GM23338 (cell line): ENCODE measurements at regions not wholly inside any gene's neighbourhood (a gene's known extent, or its start where the extent isn't known, plus 50 kb on each side); places are given as distances from the start of the nearest gene placed in this dataset.

Experiments used
- ATAC-seq: fragments of 200-7000 bp; cut with Tn5 transposase; 3 replicates; pipeline ENCODE4 v1.9.1; 2020
- DNase-seq: peaks from one replicate; pipeline ENCODE4 v3.0.0-alpha.2; 2015; ENCODE audit warnings: low spot score
- H2AFZ ChIP-seq: fragments of 200-600 bp; sonication (generic); 2 replicates; pipeline ENCODE4 v1.8.0; 2016; ENCODE audit warnings: antibody characterized with exemption, mild to moderate bottlenecking, moderate library complexity
- H3F3A ChIP-seq: fragments of 200-600 bp; sonication (generic); replicated peaks from 2 replicates; pipeline ENCODE4 v1.8.0; 2017; ENCODE audit warnings: antibody characterized with exemption, mixed run types, low read depth
- H3K27ac ChIP-seq: fragments of 200-600 bp; sonication (generic); 2 replicates; pipeline ENCODE4 v1.6.1; 2016; ENCODE audit warnings: low read depth
- H3K27me3 ChIP-seq: fragments of 200-600 bp; sonication (generic); 2 replicates; pipeline ENCODE4 v1.8.0; 2016; ENCODE audit warnings: mild to moderate bottlenecking, mixed run types, moderate library complexity; ENCODE audit not compliant: insufficient read depth
- H3K36me3 ChIP-seq: fragments of 200-600 bp; sonication (generic); 2 replicates; pipeline ENCODE4 v1.8.0; 2016; ENCODE audit warnings: mild to moderate bottlenecking; ENCODE audit not compliant: insufficient read depth
- H3K4me1 ChIP-seq: fragments of 200-600 bp; sonication (generic); 2 replicates; pipeline ENCODE4 v1.8.0; 2016; ENCODE audit warnings: mild to moderate bottlenecking, moderate library complexity; ENCODE audit not compliant: insufficient read depth
- H3K4me2 ChIP-seq: fragments of 200-600 bp; sonication (generic); 2 replicates; pipeline ENCODE4 v1.7.1; 2017; ENCODE audit warnings: mixed run types
- H3K4me3 ChIP-seq: fragments of 200-600 bp; sonication (generic); 2 replicates; pipeline ENCODE4 v1.6.1; 2016; ENCODE audit warnings: mixed run types
- H3K79me2 ChIP-seq: fragments of 200-600 bp; sonication (generic); replicated peaks from 2 replicates; pipeline ENCODE4 v1.8.0; 2017; ENCODE audit warnings: mild to moderate bottlenecking; ENCODE audit not compliant: insufficient read depth
- H3K9me2 ChIP-seq: fragments of 200-600 bp; sonication (generic); 2 replicates; pipeline ENCODE4 v1.8.0; 2017; ENCODE audit not compliant: insufficient read depth
- H4K20me1 ChIP-seq: fragments of 200-600 bp; sonication (generic); replicated peaks from 2 replicates; pipeline ENCODE4 v1.8.0; 2017; ENCODE audit warnings: mild to moderate bottlenecking; ENCODE audit not compliant: insufficient read depth
- H3K27ac Mint-ChIP-seq: 2 replicates; pipeline ENCODE4 v1.8.0; 2020; ENCODE audit warnings: inconsistent platforms, mild to moderate bottlenecking, moderate library complexity, mixed read lengths
- H3K27me3 Mint-ChIP-seq: 3 replicates; pipeline ENCODE4 v1.8.0; 2022; ENCODE audit warnings: low read depth, mild to moderate bottlenecking, moderate library complexity, mixed read lengths, inconsistent platforms; ENCODE audit not compliant: insufficient read depth, poor library complexity
- H3K36me3 Mint-ChIP-seq: 3 replicates; pipeline ENCODE4 v1.8.0; 2021; ENCODE audit warnings: low read depth, mild to moderate bottlenecking, inconsistent platforms, moderate library complexity, mixed read lengths
- H3K4me1 Mint-ChIP-seq: 3 replicates; pipeline ENCODE4 v1.8.0; 2020; ENCODE audit warnings: mild to moderate bottlenecking, inconsistent platforms, mixed read lengths
- H3K4me3 Mint-ChIP-seq: 3 replicates; pipeline ENCODE4 v1.8.0; 2021; ENCODE audit warnings: moderate library complexity, mild to moderate bottlenecking, inconsistent platforms, mixed read lengths
- H3K9me3 Mint-ChIP-seq: 3 replicates; pipeline ENCODE4 v1.8.0; 2020; ENCODE audit warnings: moderate library complexity, mild to moderate bottlenecking, inconsistent platforms, mixed read lengths
- CREB1 ChIP-seq: fragments of 250-450 bp; sonication (Bioruptor Pico); IDR thresholded peaks from 2 replicates; pipeline ENCODE4 v1.5.0; 2020; ENCODE audit warnings: low read depth, mild to moderate bottlenecking, moderate library complexity
- EZH2 ChIP-seq: fragments of 200-600 bp; sonication (generic); IDR thresholded peaks from one replicate; pipeline ENCODE4 v1.8.0; 2017; ENCODE audit warnings: antibody characterized with exemption, mild to moderate bottlenecking, low read depth; ENCODE audit not compliant: unreplicated experiment
- EZH2phosphoT487 ChIP-seq: fragments of 200-600 bp; sonication (generic); IDR thresholded peaks from one replicate; pipeline ENCODE4 v1.8.1; 2018; ENCODE audit warnings: antibody characterized with exemption; ENCODE audit not compliant: unreplicated experiment
- JUNB ChIP-seq: IDR thresholded peaks from one replicate; pipeline ENCODE4 v1.6.1; 2016; ENCODE audit warnings: antibody characterized with exemption; ENCODE audit not compliant: unreplicated experiment
- NANOG ChIP-seq: IDR thresholded peaks from 2 replicates; pipeline ENCODE4 v1.6.1; 2016; ENCODE audit warnings: antibody characterized with exemption, borderline replicate concordance
- POLR2AphosphoS5 ChIP-seq: IDR thresholded peaks from 2 replicates; pipeline ENCODE4 v1.6.1; 2016; ENCODE audit warnings: antibody characterized with exemption, low read depth
- STAT1 ChIP-seq: IDR thresholded peaks from one replicate; pipeline ENCODE4 v1.6.1; 2016; ENCODE audit warnings: antibody characterized with exemption; ENCODE audit not compliant: unreplicated experiment
- ZNF114 ChIP-seq: fragments of 250-450 bp; sonication (Bioruptor Pico); IDR thresholded peaks from 2 replicates; pipeline ENCODE4 v1.5.0; 2020; ENCODE audit warnings: mild to moderate bottlenecking, moderate library complexity
- TF ChIP-seq, protein P1 (sequence below): IDR thresholded peaks from one replicate; pipeline ENCODE4 v1.6.1; 2018; ENCODE audit warnings: antibody characterized with exemption; ENCODE audit not compliant: unreplicated experiment
- TF ChIP-seq, protein P2 (sequence below), 2 experiments: fragments of 200-600 bp in 1 of 2; sonication (generic) in 1 of 2; conservative IDR thresholded peaks; 2 replicates each; pipeline versions ENCODE4 v1.5.1 to v1.6.1; 2016 to 2017; ENCODE audit warnings: antibody characterized with exemption in 2 of 2, low read depth in 2 of 2, mild to moderate bottlenecking in 2 of 2, moderate library complexity in 1 of 2
- TF ChIP-seq, protein P3 (sequence below): IDR thresholded peaks from 2 replicates; pipeline ENCODE4 v1.6.1; 2016; ENCODE audit warnings: antibody characterized with exemption

DNA sequence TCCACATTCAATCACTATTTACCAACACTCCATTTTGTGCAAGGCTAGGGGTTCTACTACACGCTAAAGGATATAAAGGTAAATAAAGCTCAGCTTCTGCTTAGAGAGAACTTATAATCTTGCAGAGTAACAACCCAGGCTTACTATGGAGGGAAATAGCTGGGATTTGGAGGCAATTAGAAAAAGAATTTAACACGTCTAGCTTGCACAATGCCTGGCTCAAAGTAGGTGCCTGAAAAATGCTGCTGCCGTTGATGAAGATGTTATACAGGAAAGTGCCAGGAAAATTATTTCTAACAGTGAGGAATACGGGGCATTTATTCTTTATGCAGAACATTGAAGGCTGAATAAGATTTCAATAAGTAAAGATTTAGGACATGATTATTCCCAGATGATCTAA, 214.2 kb downstream of the KITLG start:
- H3K4me2 ChIP-seq: no peak overlapping the region
- Mint-ChIP-seq H3K36me3 (no peaks in the 10 kb centered on the region), H3K4me3 (no peak overlapping the region), H3K9me3 (no peaks in the 10 kb centered on the region), H3K27me3 (peaks cover 4% of the 10 kb centered on the region), H3K4me1 (peaks cover 17% of the 10 kb centered on the region), H3K27ac (no peak overlapping the region)
- ATAC-seq (no peak), DNase-seq (no peak)
- TF ChIP-seq, protein P1, sequence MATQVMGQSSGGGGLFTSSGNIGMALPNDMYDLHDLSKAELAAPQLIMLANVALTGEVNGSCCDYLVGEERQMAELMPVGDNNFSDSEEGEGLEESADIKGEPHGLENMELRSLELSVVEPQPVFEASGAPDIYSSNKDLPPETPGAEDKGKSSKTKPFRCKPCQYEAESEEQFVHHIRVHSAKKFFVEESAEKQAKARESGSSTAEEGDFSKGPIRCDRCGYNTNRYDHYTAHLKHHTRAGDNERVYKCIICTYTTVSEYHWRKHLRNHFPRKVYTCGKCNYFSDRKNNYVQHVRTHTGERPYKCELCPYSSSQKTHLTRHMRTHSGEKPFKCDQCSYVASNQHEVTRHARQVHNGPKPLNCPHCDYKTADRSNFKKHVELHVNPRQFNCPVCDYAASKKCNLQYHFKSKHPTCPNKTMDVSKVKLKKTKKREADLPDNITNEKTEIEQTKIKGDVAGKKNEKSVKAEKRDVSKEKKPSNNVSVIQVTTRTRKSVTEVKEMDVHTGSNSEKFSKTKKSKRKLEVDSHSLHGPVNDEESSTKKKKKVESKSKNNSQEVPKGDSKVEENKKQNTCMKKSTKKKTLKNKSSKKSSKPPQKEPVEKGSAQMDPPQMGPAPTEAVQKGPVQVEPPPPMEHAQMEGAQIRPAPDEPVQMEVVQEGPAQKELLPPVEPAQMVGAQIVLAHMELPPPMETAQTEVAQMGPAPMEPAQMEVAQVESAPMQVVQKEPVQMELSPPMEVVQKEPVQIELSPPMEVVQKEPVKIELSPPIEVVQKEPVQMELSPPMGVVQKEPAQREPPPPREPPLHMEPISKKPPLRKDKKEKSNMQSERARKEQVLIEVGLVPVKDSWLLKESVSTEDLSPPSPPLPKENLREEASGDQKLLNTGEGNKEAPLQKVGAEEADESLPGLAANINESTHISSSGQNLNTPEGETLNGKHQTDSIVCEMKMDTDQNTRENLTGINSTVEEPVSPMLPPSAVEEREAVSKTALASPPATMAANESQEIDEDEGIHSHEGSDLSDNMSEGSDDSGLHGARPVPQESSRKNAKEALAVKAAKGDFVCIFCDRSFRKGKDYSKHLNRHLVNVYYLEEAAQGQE: no peak
- TF ChIP-seq EZH2phosphoT487 (no peak), NANOG (no peak), JUNB (no peak), STAT1 (no peak), EZH2 (no peak), CREB1 (no peak)
- TF ChIP-seq, protein P2, sequence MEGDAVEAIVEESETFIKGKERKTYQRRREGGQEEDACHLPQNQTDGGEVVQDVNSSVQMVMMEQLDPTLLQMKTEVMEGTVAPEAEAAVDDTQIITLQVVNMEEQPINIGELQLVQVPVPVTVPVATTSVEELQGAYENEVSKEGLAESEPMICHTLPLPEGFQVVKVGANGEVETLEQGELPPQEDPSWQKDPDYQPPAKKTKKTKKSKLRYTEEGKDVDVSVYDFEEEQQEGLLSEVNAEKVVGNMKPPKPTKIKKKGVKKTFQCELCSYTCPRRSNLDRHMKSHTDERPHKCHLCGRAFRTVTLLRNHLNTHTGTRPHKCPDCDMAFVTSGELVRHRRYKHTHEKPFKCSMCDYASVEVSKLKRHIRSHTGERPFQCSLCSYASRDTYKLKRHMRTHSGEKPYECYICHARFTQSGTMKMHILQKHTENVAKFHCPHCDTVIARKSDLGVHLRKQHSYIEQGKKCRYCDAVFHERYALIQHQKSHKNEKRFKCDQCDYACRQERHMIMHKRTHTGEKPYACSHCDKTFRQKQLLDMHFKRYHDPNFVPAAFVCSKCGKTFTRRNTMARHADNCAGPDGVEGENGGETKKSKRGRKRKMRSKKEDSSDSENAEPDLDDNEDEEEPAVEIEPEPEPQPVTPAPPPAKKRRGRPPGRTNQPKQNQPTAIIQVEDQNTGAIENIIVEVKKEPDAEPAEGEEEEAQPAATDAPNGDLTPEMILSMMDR (conservative IDR thresholded peaks at IDR 0.05; ENCODE audit: low read depth in 2 of 2): no peak
- TF ChIP-seq, protein P3, sequence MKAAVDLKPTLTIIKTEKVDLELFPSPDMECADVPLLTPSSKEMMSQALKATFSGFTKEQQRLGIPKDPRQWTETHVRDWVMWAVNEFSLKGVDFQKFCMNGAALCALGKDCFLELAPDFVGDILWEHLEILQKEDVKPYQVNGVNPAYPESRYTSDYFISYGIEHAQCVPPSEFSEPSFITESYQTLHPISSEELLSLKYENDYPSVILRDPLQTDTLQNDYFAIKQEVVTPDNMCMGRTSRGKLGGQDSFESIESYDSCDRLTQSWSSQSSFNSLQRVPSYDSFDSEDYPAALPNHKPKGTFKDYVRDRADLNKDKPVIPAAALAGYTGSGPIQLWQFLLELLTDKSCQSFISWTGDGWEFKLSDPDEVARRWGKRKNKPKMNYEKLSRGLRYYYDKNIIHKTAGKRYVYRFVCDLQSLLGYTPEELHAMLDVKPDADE: no peak
- H3F3A ChIP-seq: no peaks in the 10 kb centered on the region
- H3K9me2 ChIP-seq: no peaks in the 10 kb centered on the region
- no peak overlapping the region for H3K4me3 ChIP-seq
- no peaks in the 10 kb centered on the region for H3K27me3 ChIP-seq
- no peaks in the 10 kb centered on the region for H3K79me2 ChIP-seq
- no peak overlapping the region for H3K27ac ChIP-seq
- no peaks in the 10 kb centered on the region for H4K20me1 ChIP-seq
- no peaks in the 10 kb centered on the region for H3K4me1 ChIP-seq
- no peaks in the 10 kb centered on the region for H3K36me3 ChIP-seq
- no peak overlapping the region for H2AFZ ChIP-seq

DNA sequence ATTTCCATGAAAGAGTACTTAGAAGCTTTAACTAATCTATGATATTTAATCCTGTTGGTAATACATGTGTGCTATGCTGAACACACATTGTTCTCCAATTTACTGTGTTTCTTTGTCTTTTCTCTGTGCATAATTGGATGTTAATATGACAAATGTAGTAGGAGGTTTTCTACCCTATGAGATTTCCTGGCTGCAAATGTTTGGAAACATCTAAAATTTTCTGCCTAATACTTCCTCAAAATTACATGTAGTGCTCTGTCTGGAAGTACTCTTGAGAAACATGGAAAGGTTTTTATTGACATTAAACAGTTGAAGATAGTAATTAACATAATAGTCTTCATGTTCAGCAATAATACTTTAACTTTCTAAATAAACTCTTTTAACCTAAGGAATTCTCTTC, 213.0 kb downstream of the KITLG start:
- H2AFZ ChIP-seq: no peak overlapping the region
- Mint-ChIP-seq H3K4me3 (no peak overlapping the region), H3K27me3 (peaks cover 4% of the 10 kb centered on the region), H3K9me3 (no peaks in the 10 kb centered on the region), H3K36me3 (no peaks in the 10 kb centered on the region), H3K27ac (no peak overlapping the region), H3K4me1 (peaks cover 14% of the 10 kb centered on the region)
- DNase-seq: no peak
- H3K4me3 ChIP-seq: no peak overlapping the region
- ATAC-seq: no peak
- no peaks in the 10 kb centered on the region for H3F3A ChIP-seq
- TF ChIP-seq ZNF114 (CRISPR knock-in tag) (no peak), CREB1 (no peak), POLR2AphosphoS5 (no peak), EZH2 (no peak), NANOG (no peak)
- TF ChIP-seq, protein P2 (conservative IDR thresholded peaks at IDR 0.05; ENCODE audit: low read depth in 2 of 2): no peak
- TF ChIP-seq, protein P1: no peak
- H3K27ac ChIP-seq: no peak overlapping the region
- no peaks in the 10 kb centered on the region for H3K36me3 ChIP-seq
- H3K79me2 ChIP-seq: no peaks in the 10 kb centered on the region
- H3K4me2 ChIP-seq: no peak overlapping the region
- H3K9me2 ChIP-seq: no peaks in the 10 kb centered on the region
- H3K27me3 ChIP-seq: no peaks in the 10 kb centered on the region
- H4K20me1 ChIP-seq: no peaks in the 10 kb centered on the region
- no peaks in the 10 kb centered on the region for H3K4me1 ChIP-seq
